Kidney (tissue), 13 donors: ENCODE measurements at regions not wholly inside any gene's neighbourhood (a gene's known extent, or its start where the extent isn't known, plus 50 kb on each side); places are given as distances from the start of the nearest gene placed in this dataset.

Experiments
- DNase-seq, 5 donors: peaks; one replicate each; pipeline ENCODE4 v3.0.0-alpha.2; 2013 to 2020
- FAIRE-seq: peaks from 2 replicates; lab custom pipeline; 2012; peaks lifted over from hg19 to GRCh38; lab: Jason Lieb, UNC
- H3K27ac ChIP-seq, 2 donors: one replicate each; pipeline ENCODE4 v1.7.0; 2013; ENCODE audit warnings: low read depth in 2 of 2, low read length in 2 of 2, inconsistent platforms in 1 of 2
- H3K27me3 ChIP-seq: one replicate; pipeline ENCODE4 v1.7.1; 2013; ENCODE audit warnings: low read length, inconsistent platforms; ENCODE audit not compliant: control insufficient read depth, insufficient read depth
- H3K36me3 ChIP-seq, 3 donors: one replicate each; pipeline versions ENCODE4 v1.7.0 to v1.7.1; 2013; ENCODE audit warnings: low read length in 3 of 3, control low read depth in 1 of 3, inconsistent platforms in 1 of 3; ENCODE audit not compliant: insufficient read depth in 3 of 3, control insufficient read depth in 2 of 3
- H3K4me1 ChIP-seq, 3 donors: one replicate each; pipeline versions ENCODE4 v1.7.0 to v1.7.1; 2013; ENCODE audit warnings: low read length in 3 of 3, inconsistent platforms in 1 of 3, low read depth in 1 of 3; ENCODE audit not compliant: control insufficient read depth in 2 of 3, insufficient read depth in 2 of 3
- H3K4me3 ChIP-seq, 3 donors: one replicate each; pipeline versions ENCODE4 v1.7.0 to v1.8.1; 2013; ENCODE audit warnings: low read length in 3 of 3, control low read depth in 1 of 3, inconsistent platforms in 1 of 3
- H3K9ac ChIP-seq, 3 donors: one replicate each; pipeline versions ENCODE4 v1.7.0 to v1.7.1; 2013; ENCODE audit warnings: low read length in 3 of 3, control low read depth in 1 of 3, inconsistent platforms in 1 of 3
- H3K9me3 ChIP-seq, 3 donors: one replicate each; pipeline versions ENCODE4 v1.7.0 to v1.7.1; 2013; ENCODE audit warnings: low read length in 3 of 3, control low read depth in 1 of 3, inconsistent platforms in 1 of 3; ENCODE audit not compliant: control insufficient read depth in 2 of 3, insufficient read depth in 1 of 3
- intact Hi-C: fragments of 100-400 bp; cut with DNase I; formaldehyde crosslinking; loops from one replicate; pipeline ENCODE4 v1.11.1; 2022
- TF ChIP-seq, protein P1 (sequence below): IDR thresholded peaks from 3 replicates; pipeline ENCODE4 v1.5.1; 2012; ENCODE audit warnings: mild to moderate bottlenecking, moderate library complexity, borderline replicate concordance; ENCODE audit not compliant: insufficient read depth; ENCODE audit errors: extremely low read depth
- donor health status: control.
- donor health status: control.
- donor health status: control.
- donor health status: control.
- donor health status: control.
- donor health status: DM: yes; HTN: yes; CAD: no.
- donor health status: Normal renal cell carcinoma (clear cell type).

DNA sequence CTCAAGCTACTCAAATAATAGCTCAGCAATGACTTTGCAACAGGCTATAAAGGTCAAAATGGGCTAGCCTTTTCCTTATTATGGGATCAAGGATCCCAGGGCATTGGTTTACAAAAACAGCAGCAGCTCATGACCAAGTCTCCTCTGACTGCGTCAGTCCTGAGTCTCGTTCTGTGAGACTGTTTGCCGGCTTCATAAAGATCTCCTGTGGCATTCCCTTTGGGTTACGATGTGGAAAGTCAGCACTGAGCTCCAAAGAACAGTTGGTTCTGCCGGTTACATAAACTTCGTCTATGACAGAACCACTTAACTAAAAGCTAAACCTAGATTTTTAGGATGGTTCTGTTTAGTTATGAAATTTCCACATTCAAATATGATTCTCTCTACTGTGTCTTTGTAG lies 674.9 kb downstream of the ZEB2 start:
- H3K9me3 ChIP-seq, result peaks cover 0 to 2% (median 0%) of the 10 kb centered on the region in 3 donors
- H3K4me1 ChIP-seq, result no peaks in the 10 kb centered on the region
- H3K4me3 ChIP-seq, result no peak overlapping the region
- peak in 1 of 5 donors; percentile 14 for DNase-seq
- H3K27me3 ChIP-seq, result no peaks in the 10 kb centered on the region
- H3K27ac ChIP-seq, result no peak overlapping the region
- no peak for FAIRE-seq
- TF ChIP-seq, protein P1, sequence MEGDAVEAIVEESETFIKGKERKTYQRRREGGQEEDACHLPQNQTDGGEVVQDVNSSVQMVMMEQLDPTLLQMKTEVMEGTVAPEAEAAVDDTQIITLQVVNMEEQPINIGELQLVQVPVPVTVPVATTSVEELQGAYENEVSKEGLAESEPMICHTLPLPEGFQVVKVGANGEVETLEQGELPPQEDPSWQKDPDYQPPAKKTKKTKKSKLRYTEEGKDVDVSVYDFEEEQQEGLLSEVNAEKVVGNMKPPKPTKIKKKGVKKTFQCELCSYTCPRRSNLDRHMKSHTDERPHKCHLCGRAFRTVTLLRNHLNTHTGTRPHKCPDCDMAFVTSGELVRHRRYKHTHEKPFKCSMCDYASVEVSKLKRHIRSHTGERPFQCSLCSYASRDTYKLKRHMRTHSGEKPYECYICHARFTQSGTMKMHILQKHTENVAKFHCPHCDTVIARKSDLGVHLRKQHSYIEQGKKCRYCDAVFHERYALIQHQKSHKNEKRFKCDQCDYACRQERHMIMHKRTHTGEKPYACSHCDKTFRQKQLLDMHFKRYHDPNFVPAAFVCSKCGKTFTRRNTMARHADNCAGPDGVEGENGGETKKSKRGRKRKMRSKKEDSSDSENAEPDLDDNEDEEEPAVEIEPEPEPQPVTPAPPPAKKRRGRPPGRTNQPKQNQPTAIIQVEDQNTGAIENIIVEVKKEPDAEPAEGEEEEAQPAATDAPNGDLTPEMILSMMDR, result no peak
- intact Hi-C loops, result no loop called here
- H3K9ac ChIP-seq, result no peak overlapping the region
- H3K36me3 ChIP-seq, result no peaks in the 10 kb centered on the region

DNA sequence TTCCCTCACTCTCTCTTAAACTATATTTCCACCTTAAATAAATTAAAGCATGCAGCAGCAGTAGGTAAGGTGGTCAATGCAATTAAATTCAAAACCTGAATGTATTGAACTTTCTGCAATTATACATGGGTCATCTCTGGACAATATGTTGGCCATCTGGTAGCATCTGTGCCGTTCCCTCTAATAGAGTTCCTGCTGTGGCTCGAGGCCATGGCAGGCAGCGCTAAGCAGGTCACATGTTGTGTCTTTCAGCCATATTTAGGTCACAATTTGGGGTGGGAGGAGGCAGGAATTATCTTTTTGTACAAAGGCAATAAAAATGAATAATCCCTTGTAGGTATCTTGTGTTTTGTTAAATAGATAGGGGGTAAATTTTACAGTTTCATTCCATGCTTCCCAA lies 676.2 kb downstream of the ZEB2 start:
- Histone ChIP-seq H3K4me1 (no peaks in the 10 kb centered on the region), H3K36me3 (no peaks in the 10 kb centered on the region), H3K4me3 (no peak overlapping the region), H3K9ac (no peak overlapping the region), H3K27me3 (no peaks in the 10 kb centered on the region), H3K9me3 (peaks cover 0 to 2% (median 0%) of the 10 kb centered on the region in 3 donors), H3K27ac (no peak overlapping the region)
- TF ChIP-seq, protein P1, result no peak
- intact Hi-C loops, result no loop called here
- DNase-seq, result no peak
- no peak for FAIRE-seq

DNA sequence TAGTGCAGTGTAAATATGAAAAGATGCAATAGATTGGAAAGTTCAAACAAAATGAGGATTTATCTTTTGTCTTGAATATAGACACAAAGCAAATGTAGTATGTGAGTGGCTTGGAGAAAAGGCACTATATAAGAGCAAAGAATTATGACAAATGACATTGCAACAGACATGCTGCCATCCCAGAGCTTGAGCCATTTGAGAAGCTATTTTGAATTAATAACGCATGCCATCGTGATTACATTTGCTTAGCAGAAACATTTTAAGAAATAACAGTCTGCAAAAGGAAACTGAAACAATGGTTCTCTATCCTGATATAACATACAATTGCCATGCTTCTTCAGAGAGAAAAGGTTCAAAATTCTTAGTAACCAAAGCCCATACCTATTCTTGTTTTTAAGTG lies 677.1 kb downstream of the ZEB2 start:
- intact Hi-C loops, result no loop called here
- Histone ChIP-seq H3K4me3 (no peak overlapping the region), H3K9ac (no peak overlapping the region), H3K9me3 (peaks cover 0 to 2% (median 0%) of the 10 kb centered on the region in 3 donors), H3K36me3 (no peaks in the 10 kb centered on the region), H3K27ac (no peak overlapping the region), H3K4me1 (no peaks in the 10 kb centered on the region), H3K27me3 (no peaks in the 10 kb centered on the region)
- FAIRE-seq, result no peak
- DNase-seq, result no peak
- TF ChIP-seq, protein P1, result no peak

GRCh38 chr2:143841935-143842334 lies 678.0 kb downstream of the ZEB2 start:
- Histone ChIP-seq H3K4me1 (no peaks in the 10 kb centered on the region), H3K36me3 (no peaks in the 10 kb centered on the region), H3K27me3 (no peaks in the 10 kb centered on the region), H3K9ac (no peak overlapping the region), H3K27ac (no peak overlapping the region), H3K4me3 (no peak overlapping the region), H3K9me3 (peaks cover 0 to 2% (median 0%) of the 10 kb centered on the region in 3 donors)
- FAIRE-seq (no peak), DNase-seq (peak in 1 of 5 donors; percentile 21)
- TF ChIP-seq, protein P1, result no peak
- intact Hi-C loops, result no loop called here
